ENCODE measurements at regions not wholly inside any gene's neighbourhood (a gene's known extent, or its start where the extent isn't known, plus 50 kb on each side); places are given as distances from the start of the nearest gene placed in this dataset.
"Not testable (repeated sequence)": the region's sequence is repeated elsewhere in the genome, so short reads cannot be mapped to it uniquely, and the experiment has no call there.

- DNase-seq = no peak
These were observed 190.7 kb downstream of the C7orf25 start for GRCh38 chr7:42720991-42721796.

GRCh38 chr7:42720012-42720411 lies 191.9 kb downstream of the C7orf25 start:
- no peak for DNase-seq

GRCh38 chr7:42718466-42718865 lies 193.4 kb downstream of the C7orf25 start:
- DNase-seq = not testable (repeated sequence)

GRCh38 chr7:42714356-42714755 lies 197.5 kb downstream of the C7orf25 start:
- DNase-seq = no peak

- no peak for DNase-seq
These were observed 202.6 kb downstream of the C7orf25 start for GRCh38 chr7:42709284-42709683.

- DNase-seq = no peak
These were observed 207.2 kb downstream of the C7orf25 start for GRCh38 chr7:42704710-42705109.

- DNase-seq = no peak
These were observed 209.2 kb downstream of the C7orf25 start for GRCh38 chr7:42702647-42703046.

GRCh38 chr7:42700406-42701327 lies 211.2 kb downstream of the C7orf25 start:
- DNase-seq = no peak

GRCh38 chr7:42699380-42700178 lies 212.3 kb downstream of the C7orf25 start:
- DNase-seq = no peak

GRCh38 chr7:42698600-42699374 lies 213.1 kb downstream of the C7orf25 start:
- no peak for DNase-seq

GRCh38 chr7:42694894-42695507 lies 216.9 kb downstream of the C7orf25 start:
- no peak for DNase-seq

GRCh38 chr7:42693722-42694121 lies 218.1 kb downstream of the C7orf25 start:
- DNase-seq = no peak

GRCh38 chr7:42692621-42693020 lies 219.2 kb downstream of the C7orf25 start:
- DNase-seq = no peak

GRCh38 chr7:42690794-42691639 lies 220.9 kb downstream of the C7orf25 start:
- DNase-seq = no peak

- no peak for DNase-seq
These were observed 222.2 kb downstream of the C7orf25 start for GRCh38 chr7:42689626-42690025.

- no peak for DNase-seq
These were observed 223.9 kb downstream of the C7orf25 start for GRCh38 chr7:42688056-42688371.

- DNase-seq = no peak
These were observed 224.4 kb downstream of the C7orf25 start for GRCh38 chr7:42687211-42688055.

- no peak for DNase-seq
These were observed 225.2 kb downstream of the C7orf25 start for GRCh38 chr7:42686594-42687156.

GRCh38 chr7:42685911-42686310 lies 226.0 kb downstream of the C7orf25 start:
- DNase-seq = no peak
